ENCODE measurements at regions not wholly inside any gene's neighbourhood (a gene's known extent, or its start where the extent isn't known, plus 50 kb on each side); places are given as distances from the start of the nearest gene placed in this dataset.

- Histone ChIP-seq H2AFZ (no peak overlapping the region), H3K9me3 (ENCODE audit: low read depth) (no peaks in the 10 kb centered on the region), H3K27me3 (no peaks in the 10 kb centered on the region), H3K79me2 (no peaks in the 10 kb centered on the region), H3K4me3 (no peak overlapping the region), H4K20me1 (ENCODE audit: insufficient read depth, poor library complexity, severe bottlenecking) (no peaks in the 10 kb centered on the region), H3K9me2 (replicated peaks; ENCODE audit: insufficient read depth) (no peaks in the 10 kb centered on the region), H3K4me1 (ENCODE audit: insufficient read depth) (no peaks in the 10 kb centered on the region), H3K27ac (no peak overlapping the region), H3K4me2 (no peak overlapping the region), H3K36me3 (replicated peaks; ENCODE audit: insufficient read depth, low read depth) (no peaks in the 10 kb centered on the region)
- no peak for DNase-seq (ENCODE audit: low spot score)
- WGBS (ENCODE audit: low lambda C conversion rate, missing lambda C conversion rate): 95% methylated on average over 2 of the region's 2 CpGs
- TF ChIP-seq EZH2phosphoT487 (IDR thresholded peaks at IDR 0.05; ENCODE audit: low read depth, severe bottlenecking, unreplicated experiment) (no peak), EZH2 (IDR thresholded peaks at IDR 0.05; ENCODE audit: borderline replicate concordance) (no peak), CTCF (IDR thresholded peaks at IDR 0.05; ENCODE audit: poor library complexity) (no peak)
These were observed 67.0 kb downstream of the UCHL1 start for GRCh38 chr4:41323706-41324105.

GRCh38 chr4:41324861-41325260 is 68.1 kb downstream of the UCHL1 start:
- Histone ChIP-seq H3K4me1 (ENCODE audit: insufficient read depth) (no peaks in the 10 kb centered on the region), H3K4me2 (no peak overlapping the region), H3K36me3 (replicated peaks; ENCODE audit: insufficient read depth, low read depth) (no peaks in the 10 kb centered on the region), H3K27me3 (no peaks in the 10 kb centered on the region), H3K9me3 (ENCODE audit: low read depth) (no peaks in the 10 kb centered on the region), H3K27ac (no peak overlapping the region), H4K20me1 (ENCODE audit: insufficient read depth, poor library complexity, severe bottlenecking) (no peaks in the 10 kb centered on the region), H3K4me3 (no peak overlapping the region), H2AFZ (no peak overlapping the region), H3K79me2 (no peaks in the 10 kb centered on the region), H3K9me2 (replicated peaks; ENCODE audit: insufficient read depth) (no peaks in the 10 kb centered on the region)
- WGBS (ENCODE audit: low lambda C conversion rate, missing lambda C conversion rate): 89% methylated on average over 6 of the region's 6 CpGs
- TF ChIP-seq EZH2phosphoT487 (IDR thresholded peaks at IDR 0.05; ENCODE audit: low read depth, severe bottlenecking, unreplicated experiment) (no peak), EZH2 (IDR thresholded peaks at IDR 0.05; ENCODE audit: borderline replicate concordance) (no peak), CTCF (IDR thresholded peaks at IDR 0.05; ENCODE audit: poor library complexity) (no peak)
- no peak for DNase-seq (ENCODE audit: low spot score)

- no peaks in the 10 kb centered on the region for H3K27me3 ChIP-seq
- H3K4me3 ChIP-seq: no peak overlapping the region
- H3K9me3 ChIP-seq (ENCODE audit: low read depth): no peaks in the 10 kb centered on the region
- H2AFZ ChIP-seq: no peak overlapping the region
- no peaks in the 10 kb centered on the region for H3K79me2 ChIP-seq
- H3K4me2 ChIP-seq: no peak overlapping the region
- no peaks in the 10 kb centered on the region for H3K4me1 ChIP-seq (ENCODE audit: insufficient read depth)
- no peaks in the 10 kb centered on the region for H4K20me1 ChIP-seq (ENCODE audit: insufficient read depth, poor library complexity, severe bottlenecking)
- no peaks in the 10 kb centered on the region for H3K36me3 ChIP-seq (replicated peaks; ENCODE audit: insufficient read depth, low read depth)
- no peaks in the 10 kb centered on the region for H3K9me2 ChIP-seq (replicated peaks; ENCODE audit: insufficient read depth)
- TF ChIP-seq CTCF (IDR thresholded peaks at IDR 0.05; ENCODE audit: poor library complexity): no peak
- no peak for TF ChIP-seq EZH2 (IDR thresholded peaks at IDR 0.05; ENCODE audit: borderline replicate concordance)
- TF ChIP-seq EZH2phosphoT487 (IDR thresholded peaks at IDR 0.05; ENCODE audit: low read depth, severe bottlenecking, unreplicated experiment): no peak
- no peak for DNase-seq (ENCODE audit: low spot score)
- no peak overlapping the region for H3K27ac ChIP-seq
These were observed 69.2 kb downstream of the UCHL1 start for GRCh38 chr4:41325901-41326300.

GRCh38 chr4:41326776-41327175 is 70.0 kb downstream of the UCHL1 start:
- TF ChIP-seq EZH2 (IDR thresholded peaks at IDR 0.05; ENCODE audit: borderline replicate concordance) (no peak), CTCF (IDR thresholded peaks at IDR 0.05; ENCODE audit: poor library complexity) (no peak), EZH2phosphoT487 (IDR thresholded peaks at IDR 0.05; ENCODE audit: low read depth, severe bottlenecking, unreplicated experiment) (no peak)

More at GRCh38 chr4:41326776-41327175, 70.0 kb downstream of the UCHL1 start:
- no peak overlapping the region for H2AFZ ChIP-seq
- H3K4me3 ChIP-seq: no peak overlapping the region
- H3K9me2 ChIP-seq (replicated peaks; ENCODE audit: insufficient read depth): no peaks in the 10 kb centered on the region
- H3K4me1 ChIP-seq (ENCODE audit: insufficient read depth): no peaks in the 10 kb centered on the region
- H3K79me2 ChIP-seq: no peaks in the 10 kb centered on the region
- no peak overlapping the region for H3K4me2 ChIP-seq
- H3K9me3 ChIP-seq (ENCODE audit: low read depth): no peaks in the 10 kb centered on the region
- no peak for DNase-seq (ENCODE audit: low spot score)
- no peak overlapping the region for H3K27ac ChIP-seq
- no peaks in the 10 kb centered on the region for H3K36me3 ChIP-seq (replicated peaks; ENCODE audit: insufficient read depth, low read depth)
- WGBS (ENCODE audit: low lambda C conversion rate, missing lambda C conversion rate): 100% methylated on average over 1 of the region's 1 CpG
- no peaks in the 10 kb centered on the region for H4K20me1 ChIP-seq (ENCODE audit: insufficient read depth, poor library complexity, severe bottlenecking)
- H3K27me3 ChIP-seq: no peaks in the 10 kb centered on the region
